Forelimb muscle (tissue), 1 donor: ENCODE measurements at regions not wholly inside any gene's neighbourhood (a gene's known extent, or its start where the extent isn't known, plus 50 kb on each side); places are given as distances from the start of the nearest gene placed in this dataset.
"Not testable (repeated sequence)": the region's sequence is repeated elsewhere in the genome, so short reads cannot be mapped to it uniquely, and the experiment has no call there.

Experiments
- DNase-seq: peaks from one replicate; pipeline ENCODE4 v3.0.0-alpha.2; 2013; ENCODE audit warnings: low read depth

GRCh38 chr6:153984811-153985210 lies 54.2 kb upstream of the OPRM1 start:
- no peak for DNase-seq

- DNase-seq = no peak
Measured at GRCh38 chr6:153980171-153980570, 58.9 kb upstream of the OPRM1 start.

DNA sequence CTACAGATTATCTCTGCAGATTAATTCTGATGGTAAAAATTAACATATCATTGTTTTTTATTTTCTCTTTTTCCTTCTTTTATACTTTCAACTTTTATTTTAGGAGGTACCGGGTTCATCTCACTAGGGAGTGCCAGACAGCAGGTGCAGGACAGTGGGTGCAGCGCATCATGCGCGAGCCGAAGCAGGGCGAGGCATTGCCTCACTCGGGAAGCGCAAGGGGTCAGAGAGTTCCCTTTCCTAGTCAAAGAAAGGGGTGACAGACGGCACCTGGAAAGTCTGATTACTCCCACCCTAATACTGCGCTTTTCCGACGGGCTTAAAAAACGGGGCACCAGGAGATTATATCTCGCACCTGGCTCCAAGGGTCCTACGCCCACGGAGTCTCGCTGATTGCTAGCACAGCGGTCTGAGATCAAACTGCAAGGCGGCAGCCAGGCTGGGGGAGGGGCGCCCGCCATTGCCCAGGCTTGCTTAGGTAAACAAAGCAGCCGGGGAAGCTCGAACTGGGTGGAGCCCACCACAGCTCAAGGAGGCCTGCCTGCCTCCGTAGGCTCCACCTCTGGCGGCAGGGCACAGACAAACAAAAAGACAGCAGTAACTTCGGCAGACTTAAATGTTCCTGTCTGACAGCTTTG lies 60.0 kb upstream of the OPRM1 start:
- not testable (repeated sequence) for DNase-seq

DNA sequence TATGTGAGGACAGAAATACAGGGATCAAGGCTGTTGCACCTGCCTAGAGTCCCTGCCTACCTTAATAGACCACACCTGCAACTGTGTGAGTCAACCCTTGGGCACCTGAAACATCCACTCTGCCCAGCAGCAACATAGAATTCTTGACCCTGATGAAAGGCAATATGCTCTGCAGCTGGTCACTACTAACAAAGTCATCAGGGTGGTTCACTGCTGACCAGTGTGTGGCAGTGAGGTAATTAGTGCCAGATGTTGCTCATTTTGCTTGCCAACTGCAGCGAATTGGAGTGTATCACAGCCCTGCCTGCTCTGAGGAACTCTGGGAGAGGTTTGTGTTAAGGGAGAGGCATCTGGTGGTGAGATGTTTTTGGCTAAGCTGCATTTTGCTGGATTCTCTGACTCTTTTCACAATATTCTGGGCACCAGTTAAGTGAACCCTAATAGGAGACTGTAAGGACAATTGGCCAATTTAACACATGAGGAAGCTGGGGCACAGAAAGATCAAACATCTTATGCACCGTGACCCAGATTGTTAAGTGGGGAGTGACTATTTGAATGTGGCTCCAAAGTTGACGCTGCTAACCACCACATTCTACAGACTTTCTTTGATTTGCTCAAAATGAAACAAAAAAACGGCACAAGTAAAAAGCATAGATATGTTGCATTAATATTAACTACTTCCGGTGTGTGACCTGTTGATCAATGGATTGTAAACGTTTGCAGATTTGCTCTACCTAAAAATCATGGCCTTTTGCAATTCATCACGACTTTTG lies 61.9 kb upstream of the OPRM1 start:
- no peak for DNase-seq

DNA sequence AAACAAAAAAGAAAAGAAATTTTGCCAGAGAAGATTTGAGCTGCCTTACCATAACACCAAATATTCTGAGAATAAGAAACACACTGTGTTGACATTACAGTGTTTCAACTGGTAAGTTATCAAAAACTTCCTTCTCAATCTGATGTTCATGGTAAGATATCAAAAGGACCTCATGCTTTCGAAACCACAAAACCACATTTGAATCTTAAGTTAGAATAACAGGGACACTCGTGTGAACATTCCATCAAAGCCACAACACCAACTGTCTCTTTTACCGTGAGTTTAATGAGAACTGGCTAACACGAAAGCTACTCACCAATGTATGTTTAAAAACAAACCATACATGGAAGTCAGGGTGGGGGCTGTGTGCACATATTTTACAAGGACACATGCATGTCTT lies 73.0 kb upstream of the OPRM1 start:
- DNase-seq = no peak

- DNase-seq = no peak
Measured at GRCh38 chr6:153963352-153963751, 75.7 kb upstream of the OPRM1 start.

DNA sequence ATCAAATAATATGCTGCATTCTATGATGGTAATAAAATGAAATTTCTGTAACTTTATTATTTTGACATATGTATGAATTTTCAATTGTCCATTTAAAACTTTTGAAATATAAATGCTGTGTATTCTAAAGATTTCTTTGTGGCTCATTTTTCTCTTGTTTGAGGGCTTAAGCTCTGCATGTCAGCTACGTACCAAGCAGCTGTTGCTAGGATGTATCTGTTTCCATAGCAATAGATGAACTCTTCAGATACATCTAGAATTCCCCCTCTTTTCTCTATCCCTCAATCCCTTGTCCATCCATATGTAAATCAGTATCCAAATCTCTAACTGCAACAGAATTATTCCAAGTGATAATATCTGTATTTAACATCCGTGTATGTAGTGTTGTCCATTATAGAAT lies 76.5 kb upstream of the OPRM1 start:
- DNase-seq = no peak

- no peak for DNase-seq
Measured at GRCh38 chr6:153960741-153961140, 78.3 kb upstream of the OPRM1 start.

GRCh38 chr6:153960281-153960680 lies 78.8 kb upstream of the OPRM1 start:
- DNase-seq = peak; percentile 44

DNA sequence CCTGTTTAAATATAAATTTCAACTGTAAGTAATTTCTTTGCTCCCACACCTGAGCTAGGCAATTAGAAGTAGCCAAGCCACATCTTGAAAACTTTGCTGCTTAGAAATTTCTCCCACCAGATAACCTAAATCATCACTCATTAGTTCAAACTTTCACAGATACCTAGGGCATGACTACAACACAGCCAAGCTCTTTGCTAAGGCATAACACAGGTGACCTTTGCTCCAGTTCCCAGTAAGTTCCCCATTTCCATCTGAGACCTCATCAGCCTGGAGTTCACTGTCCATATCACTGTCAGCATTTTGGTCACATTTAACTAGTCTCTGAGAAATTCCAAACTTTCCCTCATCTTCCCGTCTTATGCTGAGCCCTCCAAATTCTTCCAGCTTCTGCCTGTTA lies 79.8 kb upstream of the OPRM1 start:
- no peak for DNase-seq

DNA sequence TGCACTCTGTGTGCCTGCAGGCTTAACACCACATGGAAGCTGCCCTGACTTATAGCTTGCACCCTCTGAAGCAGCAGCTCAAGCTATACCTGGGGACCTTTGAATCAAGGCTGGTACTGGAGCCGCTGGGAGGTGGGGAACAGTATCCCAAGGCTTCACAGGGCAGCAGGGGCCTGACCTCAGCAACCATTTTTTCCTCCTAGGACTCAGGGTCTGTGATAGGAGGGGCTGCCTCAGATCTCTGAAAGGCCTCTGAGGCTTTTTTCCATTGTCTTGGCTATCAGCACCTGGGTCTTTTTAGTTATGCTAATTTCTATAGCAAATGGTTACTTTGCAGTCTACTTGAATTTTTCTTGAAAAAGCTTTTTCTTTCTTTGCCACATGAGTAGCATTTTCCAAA lies 80.2 kb upstream of the OPRM1 start:
- DNase-seq = no peak

DNA sequence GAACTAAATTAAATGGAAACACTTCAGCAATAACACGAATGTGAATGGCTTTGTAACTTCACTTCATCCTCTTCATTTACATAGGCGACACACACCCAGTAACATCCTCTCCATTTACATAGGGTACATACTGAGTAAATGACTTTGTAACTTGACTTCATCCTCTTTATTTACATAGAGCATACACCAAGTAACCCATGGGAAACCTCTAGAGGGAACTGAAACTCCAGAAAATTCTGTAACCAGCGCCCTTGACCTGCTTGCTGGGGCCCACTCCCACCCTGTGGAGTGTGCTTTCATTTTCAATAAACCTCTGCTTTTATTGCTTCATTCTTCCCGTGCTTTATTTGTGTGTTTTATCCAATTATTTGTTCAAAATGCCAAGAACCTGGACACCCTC lies 81.6 kb upstream of the OPRM1 start:
- DNase-seq = no peak

- no peak for DNase-seq
Measured at GRCh38 chr6:153956808-153957207, 82.2 kb upstream of the OPRM1 start.

DNA sequence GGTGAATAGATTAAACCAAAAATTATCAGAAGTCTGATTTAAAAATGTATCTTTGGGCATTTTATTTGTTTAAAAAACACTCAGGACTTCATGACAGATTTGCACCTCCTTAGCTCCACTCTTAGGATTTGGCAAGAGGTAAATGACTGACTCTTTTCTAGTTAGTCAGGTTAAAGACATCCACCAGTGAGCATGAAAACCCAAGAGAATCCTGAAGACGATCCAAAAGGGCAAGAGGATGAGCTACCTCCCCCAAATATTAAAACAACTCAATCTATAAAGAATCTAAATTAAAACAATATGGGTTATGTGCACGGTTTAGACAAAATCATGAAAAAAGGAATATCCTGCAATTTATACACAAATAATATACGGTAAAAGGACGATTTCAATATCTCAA lies 89.4 kb upstream of the OPRM1 start:
- DNase-seq = no peak

GRCh38 chr6:153947808-153948447 lies 91.1 kb upstream of the OPRM1 start:
- DNase-seq = no peak

GRCh38 chr6:153944201-153944600 lies 94.8 kb upstream of the OPRM1 start:
- no peak for DNase-seq

- no peak for DNase-seq
Measured at GRCh38 chr6:153942361-153942760, 96.7 kb upstream of the OPRM1 start.

- DNase-seq = no peak
Measured at GRCh38 chr6:153941768-153942167, 97.3 kb upstream of the OPRM1 start.

DNA sequence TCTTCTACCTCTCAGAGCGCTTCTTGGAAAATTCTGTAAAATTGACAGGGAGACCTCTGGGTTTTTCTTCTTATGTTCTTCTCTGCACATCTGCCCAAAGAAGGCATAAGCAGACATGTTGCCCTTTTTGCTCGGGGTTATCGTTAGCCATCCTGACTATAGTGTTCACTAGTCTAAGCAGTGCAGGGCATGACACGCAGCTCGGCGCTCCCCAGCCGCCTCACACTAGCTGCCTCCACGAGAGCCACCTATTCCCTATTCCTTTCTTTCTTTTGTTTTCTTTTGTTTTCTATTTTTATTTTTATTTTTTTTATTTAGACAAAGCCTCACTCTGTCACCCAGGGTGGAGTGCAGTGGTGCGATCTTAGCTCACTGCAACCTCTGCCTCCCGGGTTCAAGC lies 100.2 kb upstream of the OPRM1 start:
- DNase-seq = no peak

DNA sequence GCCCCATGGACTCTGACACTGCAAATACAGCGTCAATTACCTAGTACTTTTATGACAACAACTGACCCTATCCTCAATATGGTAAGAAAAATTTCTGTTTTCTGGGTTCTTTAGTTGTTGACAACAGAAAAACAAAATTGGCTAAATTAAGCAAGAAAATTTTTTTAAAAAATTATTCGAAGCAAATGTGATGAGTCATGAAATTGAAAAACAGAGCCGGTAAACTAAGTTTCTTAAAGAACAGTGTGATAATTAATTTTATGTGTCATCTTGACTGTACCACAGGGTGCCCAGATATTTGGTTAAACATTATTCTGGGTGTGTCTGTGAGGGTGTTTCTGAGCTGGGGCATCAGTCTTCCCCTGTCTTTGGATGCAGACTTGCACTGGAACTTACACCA lies 107.6 kb upstream of the OPRM1 start:
- DNase-seq = no peak

GRCh38 chr6:153927867-153928266 lies 111.2 kb upstream of the OPRM1 start:
- DNase-seq = no peak

GRCh38 chr6:153898360-153899059 lies 140.5 kb upstream of the OPRM1 start:
- DNase-seq = no peak

GRCh38 chr6:153882411-153882810 lies 156.6 kb upstream of the OPRM1 start:
- DNase-seq = no peak
